ENCODE measurements at regions not wholly inside any gene's neighbourhood (a gene's known extent, or its start where the extent isn't known, plus 50 kb on each side); places are given as distances from the start of the nearest gene placed in this dataset.

DNA sequence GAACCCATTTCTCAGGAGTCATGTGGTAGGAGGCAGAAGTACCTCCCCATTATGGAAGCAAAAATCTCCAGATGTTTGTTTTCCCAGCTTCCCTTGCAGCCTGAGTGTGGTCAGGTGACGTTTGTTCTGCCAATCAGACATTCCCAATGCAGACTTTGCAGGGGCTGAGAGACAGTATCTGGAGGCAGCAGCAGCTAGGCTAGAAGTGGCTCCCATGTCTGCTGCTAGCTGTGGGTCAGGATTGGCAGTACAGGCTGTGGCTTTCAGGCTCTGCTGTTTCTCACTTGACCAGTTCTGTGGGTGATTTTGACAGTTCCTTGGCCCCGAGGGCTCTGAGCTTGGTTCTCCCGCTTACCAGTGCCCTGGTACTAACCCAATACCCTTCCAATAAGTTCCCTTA is 58.6 kb upstream of the NBPF3 start:
- TF ChIP-seq, protein P1, sequence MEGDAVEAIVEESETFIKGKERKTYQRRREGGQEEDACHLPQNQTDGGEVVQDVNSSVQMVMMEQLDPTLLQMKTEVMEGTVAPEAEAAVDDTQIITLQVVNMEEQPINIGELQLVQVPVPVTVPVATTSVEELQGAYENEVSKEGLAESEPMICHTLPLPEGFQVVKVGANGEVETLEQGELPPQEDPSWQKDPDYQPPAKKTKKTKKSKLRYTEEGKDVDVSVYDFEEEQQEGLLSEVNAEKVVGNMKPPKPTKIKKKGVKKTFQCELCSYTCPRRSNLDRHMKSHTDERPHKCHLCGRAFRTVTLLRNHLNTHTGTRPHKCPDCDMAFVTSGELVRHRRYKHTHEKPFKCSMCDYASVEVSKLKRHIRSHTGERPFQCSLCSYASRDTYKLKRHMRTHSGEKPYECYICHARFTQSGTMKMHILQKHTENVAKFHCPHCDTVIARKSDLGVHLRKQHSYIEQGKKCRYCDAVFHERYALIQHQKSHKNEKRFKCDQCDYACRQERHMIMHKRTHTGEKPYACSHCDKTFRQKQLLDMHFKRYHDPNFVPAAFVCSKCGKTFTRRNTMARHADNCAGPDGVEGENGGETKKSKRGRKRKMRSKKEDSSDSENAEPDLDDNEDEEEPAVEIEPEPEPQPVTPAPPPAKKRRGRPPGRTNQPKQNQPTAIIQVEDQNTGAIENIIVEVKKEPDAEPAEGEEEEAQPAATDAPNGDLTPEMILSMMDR (IDR thresholded peaks at IDR 0.05; ENCODE audit: low read length): no peak
- no peak for TF ChIP-seq EZH2 (IDR thresholded peaks at IDR 0.05; ENCODE audit: borderline replicate concordance, low read length)
